Colonic mucosa (tissue), 4 donors: ENCODE measurements at regions not wholly inside any gene's neighbourhood (a gene's known extent, or its start where the extent isn't known, plus 50 kb on each side); places are given as distances from the start of the nearest gene placed in this dataset.

Experiments
- DNase-seq: peaks from one replicate; pipeline ENCODE4 v3.0.0-alpha.2; 2020
- H3K27ac ChIP-seq: fragments of 200-600 bp; one replicate; pipeline ENCODE4 v1.8.0; 2021
- H3K27me3 ChIP-seq: fragments of 200-600 bp; one replicate; pipeline ENCODE4 v1.8.0; 2021
- H3K36me3 ChIP-seq: fragments of 200-600 bp; one replicate; pipeline ENCODE4 v1.8.0; 2021
- H3K4me1 ChIP-seq: fragments of 200-600 bp; one replicate; pipeline ENCODE4 v1.8.0; 2021; ENCODE audit warnings: mild to moderate bottlenecking
- H3K4me3 ChIP-seq: fragments of 200-600 bp; one replicate; pipeline ENCODE4 v1.8.0; 2021
- H3K9ac ChIP-seq, 2 donors: one replicate each; pipeline ENCODE4 v1.7.0; 2013; ENCODE audit warnings: control low read depth in 2 of 2, low read depth in 2 of 2, low read length in 2 of 2
- H3K9me3 ChIP-seq: fragments of 200-600 bp; one replicate; pipeline ENCODE4 v1.8.0; 2021
- intact Hi-C: fragments of 100-400 bp; cut with DNase I; formaldehyde crosslinking; loops from one replicate; pipeline ENCODE4 v1.14.1; 2022
- TF ChIP-seq, protein P1 (sequence below): fragments of 200-600 bp; IDR thresholded peaks from one replicate; pipeline ENCODE4 v1.8.0; 2022; ENCODE audit warnings: antibody characterized with exemption, mild to moderate bottlenecking
- donor health status: healthy.
- donor health status: DM: no; HTN: no; CAD: no.
- donor health status: DM: no; HTN: no; CAD: no.

GRCh38 chr7:16045296-16045695 is 358.8 kb upstream of the MEOX2 start:
- no peak overlapping the region for H3K27ac ChIP-seq
- no peaks in the 10 kb centered on the region for H3K27me3 ChIP-seq
- H3K9me3 ChIP-seq = no peaks in the 10 kb centered on the region
- TF ChIP-seq, protein P1, sequence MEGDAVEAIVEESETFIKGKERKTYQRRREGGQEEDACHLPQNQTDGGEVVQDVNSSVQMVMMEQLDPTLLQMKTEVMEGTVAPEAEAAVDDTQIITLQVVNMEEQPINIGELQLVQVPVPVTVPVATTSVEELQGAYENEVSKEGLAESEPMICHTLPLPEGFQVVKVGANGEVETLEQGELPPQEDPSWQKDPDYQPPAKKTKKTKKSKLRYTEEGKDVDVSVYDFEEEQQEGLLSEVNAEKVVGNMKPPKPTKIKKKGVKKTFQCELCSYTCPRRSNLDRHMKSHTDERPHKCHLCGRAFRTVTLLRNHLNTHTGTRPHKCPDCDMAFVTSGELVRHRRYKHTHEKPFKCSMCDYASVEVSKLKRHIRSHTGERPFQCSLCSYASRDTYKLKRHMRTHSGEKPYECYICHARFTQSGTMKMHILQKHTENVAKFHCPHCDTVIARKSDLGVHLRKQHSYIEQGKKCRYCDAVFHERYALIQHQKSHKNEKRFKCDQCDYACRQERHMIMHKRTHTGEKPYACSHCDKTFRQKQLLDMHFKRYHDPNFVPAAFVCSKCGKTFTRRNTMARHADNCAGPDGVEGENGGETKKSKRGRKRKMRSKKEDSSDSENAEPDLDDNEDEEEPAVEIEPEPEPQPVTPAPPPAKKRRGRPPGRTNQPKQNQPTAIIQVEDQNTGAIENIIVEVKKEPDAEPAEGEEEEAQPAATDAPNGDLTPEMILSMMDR = no peak
- no peak overlapping the region for H3K4me3 ChIP-seq
- H3K36me3 ChIP-seq = no peaks in the 10 kb centered on the region
- H3K4me1 ChIP-seq = no peaks in the 10 kb centered on the region
- no peak overlapping the region for H3K9ac ChIP-seq
- no peak for DNase-seq
- intact Hi-C loops = no loop called here

GRCh38 chr7:16044645-16045044 is 358.2 kb upstream of the MEOX2 start:
- Histone ChIP-seq H3K36me3 (no peaks in the 10 kb centered on the region), H3K9me3 (no peaks in the 10 kb centered on the region), H3K9ac (no peak overlapping the region), H3K27me3 (no peaks in the 10 kb centered on the region), H3K27ac (no peak overlapping the region), H3K4me3 (no peak overlapping the region), H3K4me1 (no peaks in the 10 kb centered on the region)
- intact Hi-C loops = no loop called here
- TF ChIP-seq, protein P1 = no peak
- no peak for DNase-seq

DNA sequence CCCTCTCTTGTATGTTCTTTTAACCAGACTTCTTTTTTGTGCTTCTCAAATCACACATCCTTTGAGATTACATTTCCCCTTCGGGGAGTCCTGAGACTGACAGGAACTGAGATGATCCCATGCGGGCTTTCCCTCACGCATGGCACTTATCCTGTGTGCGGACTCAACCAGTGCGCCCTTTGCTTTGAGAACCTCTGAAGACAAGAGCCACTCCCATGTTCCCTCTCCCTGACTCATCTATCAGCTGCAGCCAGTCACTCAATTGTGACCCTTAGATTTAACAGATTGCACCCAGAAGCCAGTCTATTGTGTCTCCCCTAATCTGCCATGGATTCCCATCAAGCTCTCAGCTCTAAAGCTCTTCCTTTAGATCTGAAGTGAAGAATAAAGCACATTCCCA is 353.9 kb upstream of the MEOX2 start:
- Histone ChIP-seq H3K4me1 (no peaks in the 10 kb centered on the region), H3K36me3 (no peaks in the 10 kb centered on the region), H3K4me3 (no peak overlapping the region), H3K9ac (no peak overlapping the region), H3K27ac (no peak overlapping the region), H3K9me3 (no peaks in the 10 kb centered on the region), H3K27me3 (no peaks in the 10 kb centered on the region)
- no peak for DNase-seq
- TF ChIP-seq, protein P1 = no peak
- intact Hi-C loops = no loop called here

GRCh38 chr7:16038906-16039305 is 352.4 kb upstream of the MEOX2 start:
- no peak for DNase-seq
- Histone ChIP-seq H3K27ac (no peak overlapping the region), H3K4me3 (no peak overlapping the region), H3K36me3 (no peaks in the 10 kb centered on the region), H3K9ac (no peak overlapping the region), H3K4me1 (no peaks in the 10 kb centered on the region), H3K9me3 (no peaks in the 10 kb centered on the region), H3K27me3 (no peaks in the 10 kb centered on the region)
- intact Hi-C loops = no loop called here
- TF ChIP-seq, protein P1 = no peak

DNA sequence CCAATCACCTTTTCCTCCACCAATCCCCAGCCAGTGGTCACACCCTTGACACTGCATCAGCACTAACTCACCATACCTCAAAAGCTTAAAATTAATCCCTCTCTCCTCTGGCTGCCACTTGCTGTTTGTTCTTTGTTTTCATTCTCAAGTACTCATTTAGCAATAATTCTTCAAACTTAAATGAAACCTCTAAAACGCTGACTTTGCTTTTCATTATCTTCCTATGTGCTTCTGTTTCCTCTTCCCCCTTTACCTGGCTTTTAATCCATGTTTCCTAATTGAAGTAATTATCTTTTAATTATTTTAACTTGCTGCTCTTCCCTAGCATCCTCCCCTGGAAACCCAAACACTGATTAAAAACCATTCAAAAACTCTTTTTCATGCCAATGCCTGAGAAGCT is 348.9 kb upstream of the MEOX2 start:
- intact Hi-C loops = no loop called here
- H3K4me1 ChIP-seq = no peaks in the 10 kb centered on the region
- no peak for DNase-seq
- no peaks in the 10 kb centered on the region for H3K27me3 ChIP-seq
- H3K9ac ChIP-seq = no peak overlapping the region
- TF ChIP-seq, protein P1 = no peak
- no peaks in the 10 kb centered on the region for H3K36me3 ChIP-seq
- H3K9me3 ChIP-seq = no peaks in the 10 kb centered on the region
- H3K27ac ChIP-seq = no peak overlapping the region
- no peak overlapping the region for H3K4me3 ChIP-seq

DNA sequence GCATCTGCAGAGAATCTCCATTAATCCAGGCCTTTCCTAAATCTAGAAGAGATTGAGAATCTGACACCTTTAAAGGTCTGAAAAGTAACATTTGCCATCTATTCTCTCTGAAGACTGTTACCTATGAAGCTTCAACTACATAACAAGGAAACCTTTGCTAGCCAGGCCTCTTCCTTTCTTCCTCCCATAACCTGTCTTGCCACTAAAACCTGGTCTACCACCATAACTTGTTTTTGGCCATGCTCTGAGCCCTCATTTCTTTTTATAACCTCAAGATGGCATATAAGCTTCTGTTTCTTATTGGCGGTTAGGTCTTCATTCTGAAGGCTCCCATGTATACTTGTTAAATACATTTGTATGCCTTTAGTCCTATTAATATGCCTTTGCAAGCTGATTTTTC is 348.4 kb upstream of the MEOX2 start:
- Histone ChIP-seq H3K27ac (no peak overlapping the region), H3K4me3 (no peak overlapping the region), H3K9me3 (no peaks in the 10 kb centered on the region), H3K36me3 (no peaks in the 10 kb centered on the region), H3K27me3 (no peaks in the 10 kb centered on the region), H3K4me1 (no peaks in the 10 kb centered on the region), H3K9ac (no peak overlapping the region)
- no peak for DNase-seq
- intact Hi-C loops = no loop called here
- TF ChIP-seq, protein P1 = no peak
